ENCODE measurements at regions not wholly inside any gene's neighbourhood (a gene's known extent, or its start where the extent isn't known, plus 50 kb on each side); places are given as distances from the start of the nearest gene placed in this dataset.

GRCh38 chr5:60010853-60011252 is 117.3 kb upstream of the PDE4D start:
- H3K27me3 ChIP-seq (replicated peaks in 1 of 4; ENCODE audit: control extremely low read depth in 1 of 4, control insufficient read depth in 3 of 4, insufficient read depth in 4 of 4, low read length in 3 of 4), result no peaks in the 10 kb centered on the region
- H3K4me2 ChIP-seq (replicated peaks; ENCODE audit: low read depth, low read length, poor library complexity, severe bottlenecking), result no peak overlapping the region
- H3K9ac ChIP-seq (ENCODE audit: low read length), result no peak overlapping the region
- intact Hi-C loops (cut with micrococcal nuclease), result no loop called here
- ATAC-seq (ENCODE audit: low read depth), result no peak
- Mint-ChIP-seq H3K4me3 (no peak overlapping the region), H3K27me3 (no peaks in the 10 kb centered on the region), H3K9me3 (ENCODE audit: insufficient read depth) (no peaks in the 10 kb centered on the region), H3K4me1 (no peaks in the 10 kb centered on the region), H3K27ac (no peak overlapping the region)
- no peaks in the 10 kb centered on the region for H3K9me3 ChIP-seq (ENCODE audit: control extremely low read depth in 1 of 3, control insufficient read depth in 2 of 3, insufficient read depth in 1 of 3, low read length in 2 of 3)
- no peak overlapping the region for H3K4me3 ChIP-seq (ENCODE audit: control extremely low read depth in 1 of 5, extremely low read depth in 1 of 5, insufficient read depth in 1 of 5, low read depth in 2 of 5, low read length in 4 of 5)
- H3K36me3 ChIP-seq (replicated peaks in 1 of 2; ENCODE audit: control extremely low read depth in 1 of 2, control insufficient read depth in 1 of 2, extremely low read depth in 1 of 2, insufficient read depth in 2 of 2, low read length in 1 of 2), result no peaks in the 10 kb centered on the region
- no peak for DNase-seq
- TF ChIP-seq CTCF (IDR thresholded peaks at IDR 0.05), result no peak
- TF ChIP-seq EZH2 (IDR thresholded peaks at IDR 0.05; ENCODE audit: borderline replicate concordance, insufficient read depth, low read depth, low read length, poor library complexity, severe bottlenecking), result no peak
- H3K79me2 ChIP-seq (ENCODE audit: control insufficient read depth, insufficient read depth, low read length), result no peaks in the 10 kb centered on the region
- ChIA-PET CTCF (no interaction called here), POLR2A (no interaction called here)
- H3K27ac ChIP-seq (ENCODE audit: low read length in 2 of 2), result no peak overlapping the region
- no peaks in the 10 kb centered on the region for H4K20me1 ChIP-seq (ENCODE audit: control insufficient read depth, insufficient read depth, low read length, poor library complexity, severe bottlenecking)
- no peak overlapping the region for H2AFZ ChIP-seq (ENCODE audit: insufficient read depth, low read depth, low read length, poor library complexity, severe bottlenecking)
- H3K4me1 ChIP-seq (ENCODE audit: control insufficient read depth in 2 of 2, insufficient read depth in 2 of 2, low read length in 2 of 2), result no peaks in the 10 kb centered on the region

GRCh38 chr5:60010328-60010727 is 116.8 kb upstream of the PDE4D start:
- Mint-ChIP-seq H3K27ac (no peak overlapping the region), H3K4me1 (no peaks in the 10 kb centered on the region), H3K9me3 (ENCODE audit: insufficient read depth) (no peaks in the 10 kb centered on the region), H3K4me3 (no peak overlapping the region), H3K27me3 (no peaks in the 10 kb centered on the region)
- Histone ChIP-seq H2AFZ (ENCODE audit: insufficient read depth, low read depth, low read length, poor library complexity, severe bottlenecking) (no peak overlapping the region), H3K4me2 (replicated peaks; ENCODE audit: low read depth, low read length, poor library complexity, severe bottlenecking) (no peak overlapping the region), H3K27ac (ENCODE audit: low read length in 2 of 2) (no peak overlapping the region), H4K20me1 (ENCODE audit: control insufficient read depth, insufficient read depth, low read length, poor library complexity, severe bottlenecking) (no peaks in the 10 kb centered on the region), H3K27me3 (replicated peaks in 1 of 4; ENCODE audit: control extremely low read depth in 1 of 4, control insufficient read depth in 3 of 4, insufficient read depth in 4 of 4, low read length in 3 of 4) (no peaks in the 10 kb centered on the region), H3K4me1 (ENCODE audit: control insufficient read depth in 2 of 2, insufficient read depth in 2 of 2, low read length in 2 of 2) (no peaks in the 10 kb centered on the region), H3K4me3 (ENCODE audit: control extremely low read depth in 1 of 5, extremely low read depth in 1 of 5, insufficient read depth in 1 of 5, low read depth in 2 of 5, low read length in 4 of 5) (no peak overlapping the region), H3K36me3 (replicated peaks in 1 of 2; ENCODE audit: control extremely low read depth in 1 of 2, control insufficient read depth in 1 of 2, extremely low read depth in 1 of 2, insufficient read depth in 2 of 2, low read length in 1 of 2) (no peaks in the 10 kb centered on the region), H3K79me2 (ENCODE audit: control insufficient read depth, insufficient read depth, low read length) (no peaks in the 10 kb centered on the region), H3K9me3 (ENCODE audit: control extremely low read depth in 1 of 3, control insufficient read depth in 2 of 3, insufficient read depth in 1 of 3, low read length in 2 of 3) (no peaks in the 10 kb centered on the region), H3K9ac (ENCODE audit: low read length) (no peak overlapping the region)
- WGBS (ENCODE audit: insufficient coverage), result no CpG with 5 or more reads among the region's 1 CpG
- ATAC-seq (ENCODE audit: low read depth) (no peak), DNase-seq (no peak)
- intact Hi-C loops (cut with micrococcal nuclease), result no loop called here
- TF ChIP-seq EZH2 (IDR thresholded peaks at IDR 0.05; ENCODE audit: borderline replicate concordance, insufficient read depth, low read depth, low read length, poor library complexity, severe bottlenecking) (no peak), CTCF (IDR thresholded peaks at IDR 0.05) (peak; percentile 31)
- ChIA-PET POLR2A (no interaction called here), CTCF (no interaction called here)
